ENCODE measurements at regions not wholly inside any gene's neighbourhood (a gene's known extent, or its start where the extent isn't known, plus 50 kb on each side); places are given as distances from the start of the nearest gene placed in this dataset.

GRCh38 chr4:19720190-19720589 lies 531.5 kb upstream of the SLIT2 start:
- H3K4me3 ChIP-seq (ENCODE audit: low read length in 3 of 3) = no peak overlapping the region
- H3K4me1 ChIP-seq (ENCODE audit: control insufficient read depth in 2 of 3, insufficient read depth in 2 of 3, low read depth in 1 of 3, low read length in 3 of 3) = no peaks in the 10 kb centered on the region
- no peaks in the 10 kb centered on the region for H3K27me3 ChIP-seq (ENCODE audit: control insufficient read depth, insufficient read depth, low read length)
- H3K9me3 ChIP-seq (ENCODE audit: control insufficient read depth in 2 of 3, insufficient read depth in 1 of 3, low read length in 3 of 3) = no peaks in the 10 kb centered on the region
- TF ChIP-seq, protein P1, sequence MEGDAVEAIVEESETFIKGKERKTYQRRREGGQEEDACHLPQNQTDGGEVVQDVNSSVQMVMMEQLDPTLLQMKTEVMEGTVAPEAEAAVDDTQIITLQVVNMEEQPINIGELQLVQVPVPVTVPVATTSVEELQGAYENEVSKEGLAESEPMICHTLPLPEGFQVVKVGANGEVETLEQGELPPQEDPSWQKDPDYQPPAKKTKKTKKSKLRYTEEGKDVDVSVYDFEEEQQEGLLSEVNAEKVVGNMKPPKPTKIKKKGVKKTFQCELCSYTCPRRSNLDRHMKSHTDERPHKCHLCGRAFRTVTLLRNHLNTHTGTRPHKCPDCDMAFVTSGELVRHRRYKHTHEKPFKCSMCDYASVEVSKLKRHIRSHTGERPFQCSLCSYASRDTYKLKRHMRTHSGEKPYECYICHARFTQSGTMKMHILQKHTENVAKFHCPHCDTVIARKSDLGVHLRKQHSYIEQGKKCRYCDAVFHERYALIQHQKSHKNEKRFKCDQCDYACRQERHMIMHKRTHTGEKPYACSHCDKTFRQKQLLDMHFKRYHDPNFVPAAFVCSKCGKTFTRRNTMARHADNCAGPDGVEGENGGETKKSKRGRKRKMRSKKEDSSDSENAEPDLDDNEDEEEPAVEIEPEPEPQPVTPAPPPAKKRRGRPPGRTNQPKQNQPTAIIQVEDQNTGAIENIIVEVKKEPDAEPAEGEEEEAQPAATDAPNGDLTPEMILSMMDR (IDR thresholded peaks at IDR 0.05; ENCODE audit: borderline replicate concordance, extremely low read depth, insufficient read depth) = no peak
- intact Hi-C loops (cut with DNase I) = no loop called here
- H3K36me3 ChIP-seq (ENCODE audit: control insufficient read depth in 2 of 3, insufficient read depth in 3 of 3, low read length in 3 of 3) = no peaks in the 10 kb centered on the region
- H3K9ac ChIP-seq (ENCODE audit: low read length in 3 of 3) = no peak overlapping the region
- DNase-seq (no peak), FAIRE-seq (no peak)
- H3K27ac ChIP-seq (ENCODE audit: low read depth in 2 of 2, low read length in 2 of 2) = no peak overlapping the region

DNA sequence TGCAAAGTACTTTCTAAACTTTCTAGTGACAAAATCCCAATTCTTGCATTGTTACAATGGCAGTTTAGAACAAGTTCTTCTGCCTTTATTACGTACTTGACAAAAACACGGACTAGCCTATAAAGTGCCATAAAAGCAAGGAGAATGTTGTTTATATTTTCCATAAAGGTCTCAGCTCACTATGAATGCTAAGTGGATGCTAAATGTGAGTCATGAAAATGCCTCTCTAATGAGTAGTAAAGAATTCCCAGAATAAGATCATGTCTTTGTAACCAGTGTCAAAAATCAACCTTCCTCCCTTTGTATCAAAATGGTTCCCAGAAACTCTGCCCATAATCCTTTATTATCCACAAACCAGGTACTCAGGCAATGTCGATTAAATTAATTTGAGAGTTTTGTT lies 539.8 kb upstream of the SLIT2 start:
- FAIRE-seq = no peak

GRCh38 chr4:19707876-19708275 lies 543.8 kb upstream of the SLIT2 start:
- H3K36me3 ChIP-seq (ENCODE audit: control insufficient read depth in 2 of 3, insufficient read depth in 3 of 3, low read length in 3 of 3) = no peaks in the 10 kb centered on the region
- no peaks in the 10 kb centered on the region for H3K27me3 ChIP-seq (ENCODE audit: control insufficient read depth, insufficient read depth, low read length)
- DNase-seq (no peak), FAIRE-seq (no peak)
- intact Hi-C loops (cut with DNase I) = no loop called here
- H3K27ac ChIP-seq (ENCODE audit: low read depth in 2 of 2, low read length in 2 of 2) = no peak overlapping the region
- H3K9ac ChIP-seq (ENCODE audit: low read length in 3 of 3) = no peak overlapping the region
- TF ChIP-seq, protein P1 (IDR thresholded peaks at IDR 0.05; ENCODE audit: borderline replicate concordance, extremely low read depth, insufficient read depth) = no peak
- H3K4me3 ChIP-seq (ENCODE audit: low read length in 3 of 3) = no peak overlapping the region
- H3K9me3 ChIP-seq (ENCODE audit: control insufficient read depth in 2 of 3, insufficient read depth in 1 of 3, low read length in 3 of 3) = no peaks in the 10 kb centered on the region
- no peaks in the 10 kb centered on the region for H3K4me1 ChIP-seq (ENCODE audit: control insufficient read depth in 2 of 3, insufficient read depth in 2 of 3, low read depth in 1 of 3, low read length in 3 of 3)

More for the DNA sequence above, 539.8 kb upstream of the SLIT2 start:
- Histone ChIP-seq H3K4me1 (ENCODE audit: control insufficient read depth in 2 of 3, insufficient read depth in 2 of 3, low read depth in 1 of 3, low read length in 3 of 3) (no peaks in the 10 kb centered on the region), H3K9ac (ENCODE audit: low read length in 3 of 3) (no peak overlapping the region), H3K27ac (ENCODE audit: low read depth in 2 of 2, low read length in 2 of 2) (no peak overlapping the region), H3K27me3 (ENCODE audit: control insufficient read depth, insufficient read depth, low read length) (no peaks in the 10 kb centered on the region), H3K9me3 (ENCODE audit: control insufficient read depth in 2 of 3, insufficient read depth in 1 of 3, low read length in 3 of 3) (no peaks in the 10 kb centered on the region), H3K36me3 (ENCODE audit: control insufficient read depth in 2 of 3, insufficient read depth in 3 of 3, low read length in 3 of 3) (no peaks in the 10 kb centered on the region), H3K4me3 (ENCODE audit: low read length in 3 of 3) (no peak overlapping the region)
- no peak for DNase-seq
- intact Hi-C loops (cut with DNase I) = no loop called here
- TF ChIP-seq, protein P1 (IDR thresholded peaks at IDR 0.05; ENCODE audit: borderline replicate concordance, extremely low read depth, insufficient read depth) = no peak

DNA sequence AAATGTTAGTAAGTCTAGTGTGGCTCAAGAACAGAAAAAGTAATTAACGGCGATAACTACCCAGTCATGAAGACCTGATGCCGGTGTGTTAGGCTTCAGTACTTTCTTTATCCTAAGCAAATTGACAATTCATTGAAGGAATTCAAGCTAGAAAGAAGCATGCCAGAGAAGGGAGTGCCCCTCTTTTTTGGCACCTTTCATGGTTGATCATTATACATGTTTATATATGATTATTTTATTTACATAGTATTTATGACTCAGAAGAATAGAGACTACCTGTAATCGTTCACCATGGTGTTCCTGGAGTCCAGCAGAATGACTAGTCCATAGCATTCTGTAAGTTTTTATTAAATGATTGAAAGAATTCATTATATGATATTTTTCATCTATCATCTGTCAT lies 548.3 kb upstream of the SLIT2 start:
- H3K9me3 ChIP-seq (ENCODE audit: control insufficient read depth in 2 of 3, insufficient read depth in 1 of 3, low read length in 3 of 3) = no peaks in the 10 kb centered on the region
- no peak overlapping the region for H3K27ac ChIP-seq (ENCODE audit: low read depth in 2 of 2, low read length in 2 of 2)
- no peaks in the 10 kb centered on the region for H3K27me3 ChIP-seq (ENCODE audit: control insufficient read depth, insufficient read depth, low read length)
- H3K36me3 ChIP-seq (ENCODE audit: control insufficient read depth in 2 of 3, insufficient read depth in 3 of 3, low read length in 3 of 3) = no peaks in the 10 kb centered on the region
- intact Hi-C loops (cut with DNase I) = no loop called here
- no peaks in the 10 kb centered on the region for H3K4me1 ChIP-seq (ENCODE audit: control insufficient read depth in 2 of 3, insufficient read depth in 2 of 3, low read depth in 1 of 3, low read length in 3 of 3)
- no peak overlapping the region for H3K4me3 ChIP-seq (ENCODE audit: low read length in 3 of 3)
- TF ChIP-seq, protein P1 (IDR thresholded peaks at IDR 0.05; ENCODE audit: borderline replicate concordance, extremely low read depth, insufficient read depth) = no peak
- no peak for DNase-seq
- H3K9ac ChIP-seq (ENCODE audit: low read length in 3 of 3) = no peak overlapping the region
- no peak for FAIRE-seq

Measured in kidney (tissue), 13 donors.